GM18867 (cell line): ENCODE measurements at regions not wholly inside any gene's neighbourhood (a gene's known extent, or its start where the extent isn't known, plus 50 kb on each side); places are given as distances from the start of the nearest gene placed in this dataset.

Source experiments
- ATAC-seq: cut with Tn5 transposase; IDR thresholded peaks from one replicate; pipeline ENCODE4 v1.9.1; 2021; ENCODE audit warnings: mild to moderate bottlenecking, moderate library complexity; ENCODE audit not compliant: unreplicated experiment

DNA sequence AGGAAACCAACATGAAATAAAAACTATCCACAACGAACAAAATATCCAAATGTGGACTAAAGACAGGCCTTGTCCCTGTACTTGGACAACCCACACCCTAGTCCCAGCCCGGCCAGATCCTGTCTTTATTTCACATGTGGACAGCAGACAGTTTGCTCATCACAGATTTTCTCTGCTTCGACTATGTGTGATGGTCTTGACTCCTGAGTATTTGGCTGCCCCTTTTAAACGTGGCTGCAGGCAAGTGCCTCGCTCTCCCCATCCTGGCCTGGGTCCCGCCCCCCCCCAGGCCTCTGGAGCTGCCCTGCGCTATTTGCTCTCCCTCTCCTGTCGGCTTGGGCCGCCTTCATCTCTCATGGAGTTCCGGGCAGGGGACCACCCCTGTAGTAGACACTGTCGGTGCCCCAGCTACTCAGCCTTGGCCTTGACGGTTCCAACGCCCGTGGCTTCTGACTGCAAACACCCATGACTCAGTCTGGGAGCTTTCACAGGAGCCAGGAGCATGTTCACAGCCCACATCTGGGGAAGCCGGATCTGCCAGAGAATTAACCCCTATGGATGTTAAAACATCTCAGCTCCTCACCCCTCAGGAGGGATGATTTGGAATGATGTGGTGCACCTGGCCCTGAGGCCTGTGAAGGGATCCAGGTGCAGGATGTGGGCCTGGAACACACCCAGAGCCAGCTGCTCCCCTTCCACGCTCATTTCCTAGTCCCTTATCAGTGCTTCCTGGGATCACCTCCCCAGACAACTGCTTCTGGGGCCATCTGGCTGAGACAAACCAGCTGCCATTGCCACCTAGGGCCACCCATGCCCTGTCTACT lies 229.7 kb upstream of the RPL38 start:
- ATAC-seq, result no peak

DNA sequence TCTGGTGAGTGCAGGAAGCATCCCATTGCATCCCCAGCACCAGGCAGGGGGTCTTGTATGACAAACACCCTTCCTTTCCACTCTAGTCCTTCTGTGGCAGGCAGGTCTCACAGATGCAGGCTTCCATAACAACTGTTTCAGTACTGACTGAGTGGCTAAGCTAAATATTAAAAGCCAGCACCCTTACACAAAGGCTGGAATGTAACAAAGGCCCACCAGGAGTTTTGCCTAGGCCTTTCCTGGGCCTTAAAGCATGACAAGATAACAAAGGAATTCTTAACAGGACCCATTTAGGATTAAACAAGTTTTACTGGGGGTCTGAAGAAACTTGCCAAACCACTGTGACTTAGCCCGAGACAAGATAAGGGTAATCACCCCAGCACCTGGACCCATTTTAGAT lies 228.9 kb upstream of the RPL38 start:
- no peak for ATAC-seq

DNA sequence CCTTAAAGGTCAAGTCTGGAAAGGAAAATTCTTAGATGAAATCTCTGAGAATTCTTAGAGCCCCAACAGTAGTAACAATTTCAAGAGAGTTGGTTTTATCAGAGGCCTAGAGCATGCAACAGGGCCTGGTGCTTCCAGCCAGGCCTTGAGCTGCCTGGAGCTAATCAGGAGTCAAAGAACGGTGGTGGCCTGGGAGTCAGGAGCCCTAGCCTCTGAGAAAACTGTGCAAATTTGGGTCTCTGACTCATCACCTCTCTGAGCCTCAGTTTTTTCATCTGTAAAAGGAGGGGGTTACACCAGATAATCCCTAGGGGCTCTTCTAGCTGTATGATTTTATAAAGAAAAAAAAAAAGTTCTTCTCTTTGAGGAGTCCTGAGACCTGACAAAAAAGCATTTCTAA lies 227.3 kb upstream of the RPL38 start:
- no peak for ATAC-seq

DNA sequence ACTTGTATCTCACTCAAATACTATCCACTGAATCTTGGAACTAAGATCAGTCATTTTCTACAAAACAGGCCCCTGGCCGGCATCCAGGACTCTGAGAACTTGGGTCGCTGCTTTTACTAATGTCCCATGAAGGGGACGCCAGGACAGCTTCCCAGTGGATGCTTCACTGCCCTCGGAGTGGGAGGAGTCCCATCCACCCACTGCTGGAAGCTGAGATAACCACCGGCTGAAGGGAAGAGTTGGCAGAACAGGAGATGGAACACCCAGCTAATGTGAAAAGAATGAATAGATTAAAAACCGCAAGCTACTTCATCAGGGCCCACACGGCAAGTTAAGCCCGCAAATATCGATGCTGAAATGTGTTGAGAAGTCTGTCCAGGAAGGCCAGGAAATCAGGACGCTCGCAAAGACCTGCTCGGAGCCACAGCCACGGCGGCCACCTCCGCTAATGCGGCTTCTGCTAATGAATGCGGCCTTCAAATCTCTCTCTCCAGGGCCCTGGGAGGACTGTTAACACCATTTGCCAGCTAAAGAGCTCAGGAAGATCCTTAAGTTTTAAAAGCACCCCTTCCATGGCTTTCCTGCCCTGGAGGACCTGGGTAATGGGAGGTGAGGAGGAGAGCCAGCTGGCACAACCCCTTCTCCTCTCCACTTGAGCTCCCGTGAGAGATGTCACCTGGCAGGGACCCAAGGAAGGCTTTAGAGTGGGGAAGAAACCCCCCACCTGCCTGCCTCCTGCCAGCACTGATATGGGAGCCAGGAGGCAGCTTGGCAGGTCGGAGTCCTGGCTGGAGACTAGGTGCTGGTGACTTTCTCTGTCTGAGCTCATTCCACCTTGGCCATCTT lies 226.6 kb upstream of the RPL38 start:
- no peak for ATAC-seq

DNA sequence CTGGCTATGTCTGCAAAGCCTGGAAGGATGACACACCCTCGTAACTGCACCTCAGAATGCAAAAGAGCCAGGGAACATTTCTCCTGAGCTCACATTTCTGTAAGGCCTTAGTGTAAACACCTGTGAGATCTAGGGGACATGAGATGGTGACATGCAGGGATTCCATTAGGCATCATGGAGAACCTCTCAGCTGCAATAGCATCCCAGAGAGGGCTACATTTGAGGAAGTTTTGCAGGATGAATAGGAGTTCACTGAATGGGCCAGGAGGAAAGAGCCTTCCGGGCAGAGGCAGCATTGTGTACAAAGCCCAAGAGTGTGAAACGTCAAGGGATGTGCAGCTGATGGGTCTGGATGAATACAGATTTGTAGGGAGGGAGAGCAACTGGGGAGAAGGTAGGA lies 223.0 kb upstream of the RPL38 start:
- ATAC-seq, result no peak

DNA sequence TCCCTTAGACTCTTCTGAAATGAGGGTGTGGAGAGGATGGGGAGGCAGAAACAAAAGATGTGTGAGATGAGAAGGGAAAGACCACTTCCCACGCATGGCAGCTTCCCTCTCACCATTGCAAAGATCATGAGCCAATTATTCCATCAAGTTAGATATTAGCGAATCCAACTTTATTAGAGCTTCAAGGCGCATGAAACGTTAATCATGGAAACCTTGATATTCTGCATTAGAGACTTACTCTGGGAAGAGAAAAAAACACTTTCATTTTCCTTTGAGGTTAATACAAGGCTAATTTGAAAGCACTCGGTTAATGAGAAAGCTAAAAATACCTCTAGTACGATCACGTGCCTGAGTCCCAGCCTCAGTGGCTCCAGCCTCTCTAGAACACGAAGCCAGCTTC lies 220.6 kb upstream of the RPL38 start:
- no peak for ATAC-seq

DNA sequence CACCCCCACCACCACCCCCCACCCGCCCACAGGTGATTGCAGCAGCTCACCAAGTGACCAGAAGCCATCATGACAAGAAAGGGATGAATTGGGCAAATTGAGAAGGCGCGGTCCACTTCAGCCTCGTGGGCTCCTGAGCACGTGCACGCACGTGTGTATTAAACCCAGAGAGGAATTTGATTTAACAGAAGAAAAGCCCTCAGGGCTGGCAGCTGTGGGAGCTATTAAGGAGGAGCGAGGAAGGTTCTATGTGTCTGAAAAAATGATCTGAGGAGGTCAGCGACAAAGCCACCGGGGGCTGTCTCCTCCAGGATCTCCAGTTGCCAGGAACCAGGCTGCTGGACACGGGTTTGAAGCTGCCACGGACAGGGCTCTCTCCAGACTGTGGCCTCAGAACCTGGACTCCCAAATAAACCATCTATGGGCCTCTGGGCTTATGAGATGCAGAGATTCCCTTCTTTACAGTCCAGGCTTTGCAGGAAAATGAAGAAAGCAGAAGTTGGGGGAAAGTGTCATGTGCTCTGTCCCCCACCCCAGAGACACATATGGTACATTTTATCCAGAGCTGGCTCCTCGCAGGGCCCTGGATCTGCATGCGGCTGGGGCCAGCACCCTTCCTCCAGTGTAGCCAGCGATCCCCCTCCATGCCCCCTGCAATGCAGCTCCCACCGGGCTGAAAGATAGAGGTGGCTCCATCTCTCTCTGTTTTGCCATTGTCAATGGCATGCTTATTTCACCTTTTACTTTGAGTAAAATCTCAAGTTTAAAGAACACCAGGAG lies 219.7 kb upstream of the RPL38 start:
- no peak for ATAC-seq

DNA sequence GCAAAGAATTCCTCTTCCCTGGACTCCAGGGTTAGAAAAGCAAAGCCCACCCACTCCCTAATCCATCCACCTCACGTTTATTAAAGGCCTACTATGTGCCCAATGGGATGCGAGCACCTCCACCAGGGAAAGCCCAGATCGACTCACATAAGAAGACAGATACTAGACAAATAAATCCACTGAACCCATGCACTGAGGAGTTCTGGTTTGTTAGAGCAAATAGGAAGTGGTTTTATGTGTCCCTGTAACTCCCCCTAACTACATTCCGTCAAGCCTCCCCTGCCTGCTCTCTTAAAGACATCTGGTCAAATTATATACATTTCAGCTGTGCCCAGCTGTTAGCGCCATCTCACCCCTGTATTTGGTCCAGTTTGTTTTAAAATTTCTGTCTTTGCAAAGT lies 218.5 kb upstream of the RPL38 start:
- ATAC-seq, result no peak

DNA sequence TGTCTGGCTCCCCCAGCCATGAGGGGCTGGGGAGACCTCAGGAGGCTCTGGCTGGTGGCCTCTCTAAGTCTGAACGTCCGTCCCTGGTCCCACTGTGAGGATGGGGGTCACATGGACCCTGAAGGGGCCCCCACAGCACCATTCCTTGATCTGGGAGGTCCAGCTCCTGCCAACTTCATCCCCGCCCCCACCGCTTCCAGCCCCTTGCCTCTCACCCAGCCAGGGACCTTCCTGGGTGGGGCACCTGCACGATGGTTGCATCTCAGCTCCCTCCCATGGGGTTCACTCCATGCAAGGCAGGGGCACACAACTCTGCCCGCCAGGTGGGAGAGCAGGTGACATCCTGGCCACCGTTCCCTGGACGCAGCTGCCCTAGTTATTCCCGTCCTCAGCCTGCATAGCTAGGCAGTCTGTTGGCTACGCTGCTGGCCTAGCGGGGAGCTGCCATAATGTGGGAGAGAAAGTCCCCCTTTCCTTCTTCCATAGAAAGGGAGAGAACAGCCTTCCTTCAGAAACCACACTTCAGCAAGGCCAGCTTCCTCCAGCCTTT lies 217.9 kb upstream of the RPL38 start:
- no peak for ATAC-seq

DNA sequence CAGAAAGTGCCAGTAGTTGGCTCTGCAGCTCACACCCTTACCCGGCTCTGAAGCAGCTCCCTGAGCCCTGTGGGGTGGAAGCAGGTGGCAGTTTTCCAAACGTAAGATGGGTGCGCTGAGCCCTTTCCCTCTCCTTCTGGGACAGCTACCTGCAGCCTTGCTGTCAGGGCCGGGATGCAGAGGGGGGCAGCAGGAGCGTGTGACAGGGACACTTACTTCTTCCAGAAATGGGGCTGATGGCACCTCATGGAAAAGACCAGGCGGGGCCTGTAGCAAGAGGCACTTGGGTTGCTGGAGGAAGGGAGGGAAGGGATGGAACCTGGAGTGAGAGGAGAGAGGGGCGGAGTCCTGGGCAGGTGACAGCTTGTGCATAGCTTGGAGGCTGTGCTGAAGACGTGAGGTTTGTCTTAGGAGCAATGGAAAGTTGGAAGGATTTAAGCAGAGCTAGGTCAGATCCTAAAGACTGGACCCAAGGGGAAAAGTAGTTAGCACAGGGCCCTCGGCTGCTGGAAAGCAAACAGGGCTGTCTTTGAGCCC lies 216.8 kb upstream of the RPL38 start:
- no peak for ATAC-seq

DNA sequence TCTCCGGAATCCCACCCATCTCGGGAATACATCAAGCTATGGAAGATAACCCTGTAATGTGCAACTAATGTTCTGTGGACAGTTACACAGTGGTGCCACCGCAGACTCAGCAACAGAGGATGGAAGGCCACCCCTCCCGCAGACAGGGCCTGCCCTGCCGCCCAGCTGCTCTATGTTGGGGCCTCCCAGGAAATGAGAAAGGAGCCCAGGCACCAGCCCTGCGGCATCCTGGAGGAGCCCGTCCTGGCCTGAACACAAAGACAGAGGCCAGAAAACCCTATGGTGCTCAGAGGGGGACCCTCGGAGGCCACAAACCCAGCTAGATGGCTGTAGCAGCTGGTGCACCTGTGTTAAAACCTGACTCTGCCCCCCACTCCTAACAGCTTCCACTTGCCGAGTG lies 216.1 kb upstream of the RPL38 start:
- ATAC-seq, result no peak

DNA sequence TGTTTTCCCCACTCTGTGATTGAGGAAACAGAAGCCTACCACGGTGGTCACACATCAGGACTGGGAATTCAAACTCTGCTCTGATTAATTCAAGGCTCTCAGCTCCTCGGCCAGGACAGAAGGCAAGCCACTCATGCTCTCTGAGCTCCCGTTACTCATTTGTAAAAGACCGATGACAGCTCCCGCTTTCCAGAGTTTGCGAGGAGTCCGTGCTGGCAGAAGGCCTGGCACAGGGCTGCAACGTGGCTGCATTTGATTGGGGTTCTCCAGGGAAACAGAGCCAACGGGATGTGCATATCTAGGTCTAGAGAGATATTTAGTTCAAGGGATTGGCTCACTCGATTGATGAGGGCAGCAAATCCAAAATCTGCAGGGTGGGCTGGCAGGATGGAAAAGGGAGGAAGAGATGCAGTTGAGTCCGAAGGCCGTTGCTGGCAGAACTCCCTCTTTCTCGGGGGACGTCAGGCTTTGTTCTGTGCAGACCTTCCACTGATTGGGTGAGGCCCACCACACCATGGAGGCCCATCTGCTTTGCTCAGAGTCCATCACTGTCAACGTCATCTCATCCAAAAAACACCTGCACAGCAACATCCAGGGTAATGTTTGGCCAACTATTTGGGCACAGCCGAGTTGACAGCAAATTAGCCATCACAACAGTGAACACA lies 215.5 kb upstream of the RPL38 start:
- no peak for ATAC-seq

DNA sequence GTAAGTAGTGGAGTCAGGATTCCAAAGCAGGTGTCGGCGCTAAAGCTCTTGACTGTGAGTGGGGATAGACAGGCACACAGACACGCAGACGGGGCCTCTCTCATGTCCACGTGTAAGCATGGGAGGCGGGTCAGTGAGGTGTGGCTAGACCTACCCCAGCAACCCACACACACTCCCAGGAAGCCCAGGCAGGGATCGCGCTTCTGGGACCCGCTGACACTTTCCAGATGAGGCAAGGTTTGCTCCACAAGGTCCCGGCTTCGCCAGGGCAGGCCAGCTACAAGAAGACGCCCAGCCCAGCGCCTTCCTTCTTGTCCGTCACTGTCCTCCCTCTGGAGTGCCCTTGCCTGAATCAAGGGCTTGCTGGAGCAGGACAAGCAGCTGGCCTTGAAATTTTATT lies 213.8 kb upstream of the RPL38 start:
- no peak for ATAC-seq

DNA sequence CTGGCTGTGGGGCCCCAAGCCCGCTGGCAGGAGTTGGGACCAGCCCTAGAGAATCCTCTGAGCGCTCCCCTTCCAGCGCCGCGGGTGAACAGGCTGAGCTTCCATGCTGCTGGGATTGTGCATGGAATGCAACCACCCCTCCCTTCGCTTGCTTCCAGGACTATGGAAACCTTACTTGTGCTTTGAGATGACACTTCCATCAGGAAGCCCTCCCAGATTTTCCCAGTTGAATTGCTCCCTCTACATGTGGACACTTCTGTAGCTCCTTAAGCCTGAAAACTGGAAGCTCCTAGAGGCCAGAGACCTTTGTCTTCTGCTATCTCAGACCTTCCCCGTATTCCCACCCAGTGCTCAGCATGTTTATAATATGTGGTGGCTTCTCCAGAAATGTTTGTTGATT lies 213.2 kb upstream of the RPL38 start:
- no peak for ATAC-seq

DNA sequence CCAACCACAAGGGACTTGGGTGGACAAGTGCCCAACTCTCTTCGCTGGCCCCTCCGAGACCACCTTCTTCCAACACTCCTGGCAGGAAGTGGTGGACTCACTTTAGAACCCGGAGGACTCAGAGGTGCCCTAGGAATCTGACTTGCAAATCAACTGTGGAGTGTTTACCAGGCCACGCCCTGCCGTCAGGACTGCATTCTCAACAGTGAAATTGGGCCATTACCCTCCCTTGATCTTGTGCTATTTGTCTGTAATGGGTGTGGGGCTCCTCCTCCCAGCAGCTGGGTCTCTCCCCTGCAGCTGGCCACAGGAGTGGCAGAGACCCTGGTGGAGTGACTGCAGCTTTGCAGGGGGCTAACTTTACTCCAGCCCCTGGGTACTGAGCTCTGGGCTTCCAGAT lies 212.2 kb upstream of the RPL38 start:
- no peak for ATAC-seq

DNA sequence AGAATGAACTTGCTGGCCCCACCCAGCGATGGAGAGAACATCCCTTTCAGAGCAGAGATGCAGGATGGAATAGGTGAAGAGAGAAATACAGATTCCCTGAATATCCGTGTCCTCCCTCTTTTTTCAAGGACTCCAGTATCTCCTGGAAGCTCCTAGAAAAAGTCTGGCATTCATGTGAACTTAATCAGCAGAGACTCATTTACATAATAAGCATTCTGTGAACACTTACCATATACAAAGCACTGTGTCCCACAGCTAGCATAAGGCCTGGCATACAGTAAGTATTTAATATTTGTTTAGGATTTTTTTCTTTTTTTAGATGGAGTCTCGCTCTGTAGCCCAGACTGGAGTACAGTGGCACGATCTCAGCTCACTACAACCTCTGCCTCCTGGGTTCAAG lies 208.5 kb upstream of the RPL38 start:
- no peak for ATAC-seq

DNA sequence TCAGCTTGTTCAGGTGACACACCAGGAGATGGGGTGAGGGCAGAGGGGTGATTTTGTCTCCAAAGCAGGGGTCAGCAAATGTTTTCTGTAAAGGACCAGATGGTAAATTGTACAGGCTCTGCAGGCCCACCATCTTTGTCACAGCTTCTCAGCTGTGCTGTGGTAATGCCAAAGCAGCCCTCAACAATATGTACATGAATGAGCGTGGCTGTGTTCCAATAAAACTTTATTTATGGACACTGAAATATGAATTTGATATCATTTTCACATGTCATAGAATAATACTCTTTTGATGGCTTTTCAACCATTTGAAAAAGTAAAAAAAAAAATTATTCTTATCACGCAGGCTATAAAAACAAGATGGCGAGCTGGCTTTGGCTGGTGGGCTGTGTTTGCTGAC lies 206.4 kb upstream of the RPL38 start:
- no peak for ATAC-seq

DNA sequence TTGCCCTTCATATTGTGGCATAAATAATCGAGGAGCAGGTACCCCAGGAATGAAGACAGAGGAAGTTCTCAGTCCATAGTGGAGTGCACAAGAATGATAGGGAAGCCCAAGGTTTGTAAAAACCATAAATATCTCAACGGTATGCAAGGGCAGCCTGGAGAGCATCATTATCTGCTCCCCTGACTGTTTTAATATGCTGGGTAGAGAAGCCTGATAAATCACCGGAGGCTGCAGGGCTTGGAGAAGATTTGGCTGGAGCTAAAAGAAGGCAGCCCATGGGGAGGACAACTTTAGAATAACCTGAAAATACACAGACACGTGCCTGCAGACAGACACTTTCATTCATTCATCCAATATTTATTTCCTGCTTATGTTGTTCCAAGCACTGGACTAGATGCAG lies 205.2 kb upstream of the RPL38 start:
- ATAC-seq, result no peak

DNA sequence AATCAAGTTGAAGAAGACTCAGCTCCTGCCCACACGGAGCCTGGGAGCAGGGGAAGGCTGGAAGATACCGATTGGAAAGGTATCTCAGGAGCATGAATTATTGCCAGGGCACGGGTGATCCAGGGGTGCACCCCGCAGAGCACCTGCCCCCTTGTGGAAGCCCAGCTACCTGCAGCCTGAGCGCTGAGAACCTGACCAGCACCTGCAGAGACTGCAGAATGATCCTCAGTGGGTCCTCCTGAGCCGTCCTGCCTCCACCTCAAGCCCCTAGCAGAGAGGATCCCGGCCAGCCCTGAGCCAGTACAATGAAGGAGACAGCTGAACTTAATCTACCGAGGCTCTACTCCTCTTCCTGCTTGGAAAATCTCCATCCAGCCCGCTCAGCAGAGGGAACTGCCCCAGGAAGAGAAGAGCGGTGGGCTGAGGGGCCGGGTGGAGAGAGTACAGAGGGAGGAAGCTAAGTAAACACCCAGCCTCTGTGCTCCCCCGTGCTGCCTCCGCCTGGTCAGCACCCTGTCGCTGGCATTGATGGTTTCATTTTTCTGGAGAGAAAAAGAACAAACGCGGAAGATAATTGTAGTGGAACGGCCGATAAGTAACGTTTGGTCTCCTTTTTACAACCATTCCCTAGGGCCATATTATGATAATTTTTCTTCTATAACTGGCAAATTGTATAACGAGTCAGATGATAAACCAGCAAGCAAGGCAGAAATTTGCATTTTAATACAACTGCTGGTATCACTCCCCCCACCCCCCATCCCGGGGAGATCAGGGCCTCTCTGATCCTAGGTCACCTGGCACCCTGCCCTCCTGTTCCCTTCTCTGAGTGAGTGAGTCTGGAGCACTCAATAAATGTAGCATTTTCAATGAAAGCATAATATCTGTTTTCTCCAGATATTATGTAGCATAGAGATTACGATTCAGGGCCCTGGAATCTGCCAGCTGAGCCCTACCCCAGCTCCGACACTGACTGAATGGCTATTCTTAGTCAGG lies 204.5 kb upstream of the RPL38 start:
- ATAC-seq, result no peak
